GM12878 (cell line): ENCODE measurements at regions not wholly inside any gene's neighbourhood (a gene's known extent, or its start where the extent isn't known, plus 50 kb on each side); places are given as distances from the start of the nearest gene placed in this dataset.

Experiments
- ATAC-seq: fragments of 200-7000 bp; cut with Tn5 transposase; 3 replicates; pipeline ENCODE4 v1.9.1; 2020; ENCODE audit warnings: mild to moderate bottlenecking, moderate library complexity
- BruUV-seq: library from RNA; stranded (reverse); fragments of 400-500 nt; replicated peaks from 2 replicates; lab custom pipeline; 2021; lab: Mats Ljungman, UMichigan
- CTCF ChIA-PET: fragments of 300-600 bp; sonication (Branson Sonifier 250); formaldehyde crosslinking; extraction: SDS; loops from one replicate; lab custom pipeline; 2021; ENCODE audit warnings: inconsistent platforms; lab: Yijun Ruan, JAX
- POLR2A ChIA-PET: fragments of 350-600 bp; formaldehyde crosslinking; extraction: SDS; loops from one replicate; lab custom pipeline; 2021; ENCODE audit warnings: inconsistent platforms; lab: Charles Lee
- RAD21 ChIA-PET: fragments of 300-600 bp; sonication (Branson Sonifier 250); formaldehyde crosslinking; loops from one replicate; lab custom pipeline; 2023; ENCODE audit warnings: antibody characterized with exemption; ENCODE audit not compliant: unreplicated experiment; lab: Charles Lee
- SMC1A ChIA-PET: fragments of 300-600 bp; sonication (Branson Sonifier 250); formaldehyde crosslinking; loops from one replicate; lab custom pipeline; 2023; ENCODE audit not compliant: unreplicated experiment, uncharacterized antibody; lab: Charles Lee
- DNase-seq: peaks from one replicate; pipeline ENCODE4 v3.0.0-alpha.2; 2011; ENCODE audit warnings: low read depth, low spot score
- FAIRE-seq: peaks from 3 replicates; lab custom pipeline; 2011; peaks lifted over from hg19 to GRCh38; lab: Jason Lieb, UNC
- H2AFZ ChIP-seq: 2 replicates; pipeline ENCODE4 v1.6.0; 2011; ENCODE audit warnings: low read depth, low read length, control low read depth; ENCODE audit not compliant: control insufficient read depth
- H3K27ac ChIP-seq: 2 replicates; pipeline ENCODE4 v1.5.1; 2011; ENCODE audit warnings: control low read depth; ENCODE audit not compliant: control insufficient read depth, insufficient read depth
- H3K27me3 ChIP-seq, 2 experiments: replicated peaks in 1 of 2; 2 replicates each; pipeline versions ENCODE4 v1.6.0 to v1.6.1; 2011; ENCODE audit warnings: low read length in 1 of 2; ENCODE audit not compliant: control insufficient read depth in 2 of 2, insufficient read depth in 2 of 2
- H3K36me3 ChIP-seq, 2 experiments: 2 replicates each; pipeline ENCODE4 v1.5.1; 2011; ENCODE audit warnings: low read length in 1 of 2; ENCODE audit not compliant: control insufficient read depth in 2 of 2, insufficient read depth in 2 of 2
- H3K4me1 ChIP-seq: 2 replicates; pipeline ENCODE4 v1.6.1; 2011; ENCODE audit warnings: mild to moderate bottlenecking, low read length, moderate library complexity, mixed read lengths; ENCODE audit not compliant: control insufficient read depth, insufficient read depth
- H3K4me2 ChIP-seq: 2 replicates; pipeline ENCODE4 v1.6.0; 2011; ENCODE audit warnings: control low read depth; ENCODE audit not compliant: control insufficient read depth, insufficient read depth
- H3K4me3 ChIP-seq: fragments of 200-600 bp; sonication (generic); 2 replicates; pipeline ENCODE4 v1.5.1; 2016
- H3K79me2 ChIP-seq: 2 replicates; pipeline ENCODE4 v1.6.0; 2011; ENCODE audit warnings: low read length; ENCODE audit not compliant: control insufficient read depth, insufficient read depth
- H3K9ac ChIP-seq: 2 replicates; pipeline ENCODE4 v1.8.0; 2011; ENCODE audit warnings: low read length, control low read depth, mixed read lengths; ENCODE audit not compliant: control insufficient read depth, insufficient read depth
- H3K9me3 ChIP-seq: replicated peaks from 3 replicates; pipeline ENCODE4 v1.5.1; 2011; ENCODE audit warnings: mild to moderate bottlenecking, low read length; ENCODE audit not compliant: control insufficient read depth, insufficient read depth
- H4K20me1 ChIP-seq: 2 replicates; pipeline ENCODE4 v1.6.0; 2011; ENCODE audit not compliant: control insufficient read depth, insufficient read depth
- BHLHE40 ChIP-seq, 2 experiments: fragments of 450-650 bp in 1 of 2; IDR thresholded peaks; 2 replicates each; pipeline ENCODE4 v1.6.1; 2011 to 2017; ENCODE audit warnings: low read depth in 2 of 2, borderline replicate concordance in 1 of 2, improper control_type of control experiment in 1 of 2, low read length in 1 of 2, mild to moderate bottlenecking in 1 of 2
- CHD1 ChIP-seq: IDR thresholded peaks from 2 replicates; pipeline ENCODE4 v1.6.1; 2012; ENCODE audit warnings: low read depth, low read length, improper control_type of control experiment
- FOXM1 ChIP-seq: IDR thresholded peaks from 2 replicates; pipeline ENCODE4 v1.6.1; 2012; ENCODE audit warnings: low read depth, mild to moderate bottlenecking, inconsistent platforms, low read length, moderate library complexity
- IRF5 ChIP-seq: fragments of 450-650 bp; IDR thresholded peaks from 2 replicates; pipeline ENCODE4 v1.6.1; 2017; ENCODE audit warnings: borderline replicate concordance
- MTA3 ChIP-seq: IDR thresholded peaks from 2 replicates; pipeline ENCODE4 v1.6.1; 2012; ENCODE audit warnings: low read length, inconsistent platforms, borderline replicate concordance
- NR2C2 ChIP-seq: IDR thresholded peaks from 2 replicates; pipeline ENCODE4 v1.6.1; 2011; ENCODE audit warnings: borderline replicate concordance, low read depth; ENCODE audit not compliant: control insufficient read depth, insufficient read length
- PAX8 ChIP-seq: fragments of 450-650 bp; IDR thresholded peaks from 2 replicates; pipeline ENCODE4 v1.6.1; 2017; ENCODE audit warnings: mild to moderate bottlenecking, moderate library complexity
- POLR2A ChIP-seq: IDR thresholded peaks from 2 replicates; pipeline ENCODE4 v1.6.1; 2011; ENCODE audit warnings: low read depth, mild to moderate bottlenecking, low read length
- SIX5 ChIP-seq: IDR thresholded peaks from 2 replicates; pipeline ENCODE4 v1.6.1; 2011; ENCODE audit warnings: mild to moderate bottlenecking, low read depth, low read length, moderate library complexity; ENCODE audit not compliant: severe bottlenecking
- STAT3 ChIP-seq: IDR thresholded peaks from 2 replicates; pipeline ENCODE4 v1.6.1; 2011; ENCODE audit warnings: low read depth, low read length, improper control_type of control experiment
- SUPT20H ChIP-seq: IDR thresholded peaks from 2 replicates; pipeline ENCODE4 v1.6.1; 2011; ENCODE audit warnings: low read depth, mild to moderate bottlenecking, low read length, moderate library complexity, borderline replicate concordance; ENCODE audit not compliant: control insufficient read depth
- WGBS: methylation state at CpG from one replicate; pipeline ENCODE4 v1.1.6; 2016; ENCODE audit warnings: low lambda C conversion rate; ENCODE audit not compliant: insufficient replicate concordance, insufficient coverage; ENCODE audit errors: missing lambda C conversion rate; 5-methylcytosine and 5-hydroxymethylcytosine counted together
- in situ Hi-C: fragments of 300-500 bp; cut with MboI; formaldehyde crosslinking; loops from 9 replicates; pipeline ENCODE4 v1.14.3; 2018; ENCODE audit warnings: mixed read lengths
- intact Hi-C: fragments of 100-400 bp; cut with micrococcal nuclease; formaldehyde crosslinking; loops from one replicate; pipeline ENCODE4 v1.14.2; 2022; ENCODE audit not compliant: unreplicated experiment
- TF ChIP-seq, protein P1 (sequence below): fragments of 450-650 bp; formaldehyde crosslinking; IDR thresholded peaks from 2 replicates; pipeline ENCODE4 v1.4.0; 2020; ENCODE audit warnings: mild to moderate bottlenecking, moderate library complexity

GRCh38 chr13:94906605-94907004 lies 194.3 kb upstream of the SOX21 start (continued):
- TF ChIP-seq SUPT20H = no peak
- no peak for TF ChIP-seq FOXM1

DNA sequence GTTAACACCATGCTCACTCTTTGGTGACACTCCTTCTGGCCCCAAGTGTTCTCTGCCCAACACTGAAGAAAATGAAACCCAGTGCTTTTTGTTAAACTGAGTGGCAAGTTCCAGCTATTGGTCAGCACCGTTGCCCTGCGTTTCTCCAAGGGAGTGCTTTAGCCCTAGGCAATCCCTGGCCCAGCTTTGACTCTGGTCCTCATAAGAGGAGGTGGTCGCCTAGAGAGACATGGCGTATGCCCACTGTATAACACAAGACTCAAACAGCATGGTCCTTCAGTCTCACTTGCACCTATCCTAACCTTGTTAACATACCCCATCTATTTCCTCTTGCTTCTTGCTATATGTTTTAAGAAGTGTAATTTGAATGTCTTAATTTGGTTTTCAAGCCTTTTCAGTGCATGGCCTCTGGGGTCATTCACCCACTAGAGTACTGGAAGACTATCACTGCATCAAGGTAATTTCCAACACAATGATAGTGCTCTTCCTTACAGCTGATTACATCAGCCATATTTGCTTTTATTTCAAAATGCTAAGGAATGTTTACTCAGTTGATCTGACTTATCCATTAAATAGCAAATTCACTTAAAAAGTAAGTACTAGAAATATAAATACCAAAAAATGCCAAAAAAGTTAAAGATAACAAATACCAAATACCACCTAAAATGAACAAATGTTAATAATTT lies 190.5 kb upstream of the SOX21 start:
- ChIA-PET SMC1A (no interaction called here), CTCF (no interaction called here), RAD21 (no interaction called here)
- no peak overlapping the region for H3K9ac ChIP-seq
- H3K36me3 ChIP-seq = no peaks in the 10 kb centered on the region
- no peak overlapping the region for H3K4me3 ChIP-seq
- no TSS peak for BruUV-seq
- in situ Hi-C loops (no loop called here), intact Hi-C loops (no loop called here)
- no peaks in the 10 kb centered on the region for H3K4me1 ChIP-seq
- H3K4me2 ChIP-seq = no peak overlapping the region
- H3K27me3 ChIP-seq = no peaks in the 10 kb centered on the region
- H4K20me1 ChIP-seq = no peaks in the 10 kb centered on the region
- H3K79me2 ChIP-seq = no peaks in the 10 kb centered on the region
- TF ChIP-seq STAT3 = no peak
- no peak for TF ChIP-seq SIX5
- no peak for TF ChIP-seq IRF5
- TF ChIP-seq POLR2A = no peak
- no peak for TF ChIP-seq NR2C2
- TF ChIP-seq MTA3 = no peak
- no peak for TF ChIP-seq FOXM1
- no peak for TF ChIP-seq PAX8
- TF ChIP-seq BHLHE40 (IDR thresholded peaks at IDR 0.05; ENCODE audit: borderline replicate concordance in 1 of 2, low read depth in 2 of 2, low read length in 1 of 2) = no peak
- TF ChIP-seq CHD1 = no peak
- TF ChIP-seq, protein P1, sequence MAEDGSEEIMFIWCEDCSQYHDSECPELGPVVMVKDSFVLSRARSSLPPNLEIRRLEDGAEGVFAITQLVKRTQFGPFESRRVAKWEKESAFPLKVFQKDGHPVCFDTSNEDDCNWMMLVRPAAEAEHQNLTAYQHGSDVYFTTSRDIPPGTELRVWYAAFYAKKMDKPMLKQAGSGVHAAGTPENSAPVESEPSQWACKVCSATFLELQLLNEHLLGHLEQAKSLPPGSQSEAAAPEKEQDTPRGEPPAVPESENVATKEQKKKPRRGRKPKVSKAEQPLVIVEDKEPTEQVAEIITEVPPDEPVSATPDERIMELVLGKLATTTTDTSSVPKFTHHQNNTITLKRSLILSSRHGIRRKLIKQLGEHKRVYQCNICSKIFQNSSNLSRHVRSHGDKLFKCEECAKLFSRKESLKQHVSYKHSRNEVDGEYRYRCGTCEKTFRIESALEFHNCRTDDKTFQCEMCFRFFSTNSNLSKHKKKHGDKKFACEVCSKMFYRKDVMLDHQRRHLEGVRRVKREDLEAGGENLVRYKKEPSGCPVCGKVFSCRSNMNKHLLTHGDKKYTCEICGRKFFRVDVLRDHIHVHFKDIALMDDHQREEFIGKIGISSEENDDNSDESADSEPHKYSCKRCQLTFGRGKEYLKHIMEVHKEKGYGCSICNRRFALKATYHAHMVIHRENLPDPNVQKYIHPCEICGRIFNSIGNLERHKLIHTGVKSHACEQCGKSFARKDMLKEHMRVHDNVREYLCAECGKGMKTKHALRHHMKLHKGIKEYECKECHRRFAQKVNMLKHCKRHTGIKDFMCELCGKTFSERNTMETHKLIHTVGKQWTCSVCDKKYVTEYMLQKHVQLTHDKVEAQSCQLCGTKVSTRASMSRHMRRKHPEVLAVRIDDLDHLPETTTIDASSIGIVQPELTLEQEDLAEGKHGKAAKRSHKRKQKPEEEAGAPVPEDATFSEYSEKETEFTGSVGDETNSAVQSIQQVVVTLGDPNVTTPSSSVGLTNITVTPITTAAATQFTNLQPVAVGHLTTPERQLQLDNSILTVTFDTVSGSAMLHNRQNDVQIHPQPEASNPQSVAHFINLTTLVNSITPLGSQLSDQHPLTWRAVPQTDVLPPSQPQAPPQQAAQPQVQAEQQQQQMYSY (CRISPR knock-in tag) = no peak
- TF ChIP-seq, all 136 proteins: peak for 0
- no peaks in the 10 kb centered on the region for H3K9me3 ChIP-seq
- DNase-seq = no peak
- FAIRE-seq = no peak
- no peak for ATAC-seq
- H3K27ac ChIP-seq = no peak overlapping the region
- H2AFZ ChIP-seq = no peak overlapping the region
- WGBS = 37% methylated on average over 4 of the region's 4 CpGs
- POLR2A ChIA-PET = interaction anchor here (0.5 kb wide), 1 partner anchor 27 kb away, joined by 3 read pairs; no protein-coding TSS in a partner anchor
